ENCODE measurements at regions not wholly inside any gene's neighbourhood (a gene's known extent, or its start where the extent isn't known, plus 50 kb on each side); places are given as distances from the start of the nearest gene placed in this dataset.
"Not testable (repeated sequence)": the region's sequence is repeated elsewhere in the genome, so short reads cannot be mapped to it uniquely, and the experiment has no call there.

DNA sequence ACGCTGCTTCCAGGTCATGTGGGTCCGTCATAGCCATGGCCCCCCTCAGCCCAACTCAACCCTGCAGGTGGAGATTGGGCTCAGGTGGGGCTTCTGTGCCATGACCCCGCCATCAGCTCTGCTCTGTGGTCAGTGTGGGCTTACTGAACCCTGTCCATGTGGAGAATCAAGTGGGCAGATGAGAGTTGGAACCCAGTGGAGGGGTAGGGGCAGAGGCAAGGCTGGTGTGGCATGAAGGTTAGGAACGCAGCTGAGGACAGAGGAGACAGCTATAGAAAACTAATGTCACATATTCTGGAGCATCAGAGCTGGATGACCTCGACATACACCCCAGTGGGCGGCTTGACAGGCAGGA lies 355.9 kb downstream of the PTPRU start:
- Histone ChIP-seq H3K9me3 (no peaks in the 10 kb centered on the region), H3K4me1 (no peaks in the 10 kb centered on the region), H3K36me3 (ENCODE audit: control insufficient read depth, insufficient read depth, low read length) (no peaks in the 10 kb centered on the region), H3K27me3 (replicated peaks; ENCODE audit: control insufficient read depth, insufficient read depth, low read length) (no peaks in the 10 kb centered on the region; the same call in 1 of the 2 replicates), H3K4me3 (ENCODE audit: low read depth, low read length) (no peak overlapping the region)
- no peak for DNase-seq
- CTCF ChIA-PET = no interaction called here
- Mint-ChIP-seq H3K27ac (ENCODE audit: unreplicated experiment) (no peak overlapping the region), H3K4me3 (ENCODE audit: unreplicated experiment) (no peak overlapping the region), H3K27me3 (ENCODE audit: insufficient read depth, unreplicated experiment) (peaks cover 22% of the 10 kb centered on the region), H3K4me1 (ENCODE audit: low read depth, unreplicated experiment) (no peaks in the 10 kb centered on the region), H3K9me3 (ENCODE audit: unreplicated experiment) (no peaks in the 10 kb centered on the region), H3K36me3 (ENCODE audit: insufficient read depth, unreplicated experiment) (no peaks in the 10 kb centered on the region)
- BruUV-seq (replicated peaks) = no TSS peak
- TF ChIP-seq, protein P1, sequence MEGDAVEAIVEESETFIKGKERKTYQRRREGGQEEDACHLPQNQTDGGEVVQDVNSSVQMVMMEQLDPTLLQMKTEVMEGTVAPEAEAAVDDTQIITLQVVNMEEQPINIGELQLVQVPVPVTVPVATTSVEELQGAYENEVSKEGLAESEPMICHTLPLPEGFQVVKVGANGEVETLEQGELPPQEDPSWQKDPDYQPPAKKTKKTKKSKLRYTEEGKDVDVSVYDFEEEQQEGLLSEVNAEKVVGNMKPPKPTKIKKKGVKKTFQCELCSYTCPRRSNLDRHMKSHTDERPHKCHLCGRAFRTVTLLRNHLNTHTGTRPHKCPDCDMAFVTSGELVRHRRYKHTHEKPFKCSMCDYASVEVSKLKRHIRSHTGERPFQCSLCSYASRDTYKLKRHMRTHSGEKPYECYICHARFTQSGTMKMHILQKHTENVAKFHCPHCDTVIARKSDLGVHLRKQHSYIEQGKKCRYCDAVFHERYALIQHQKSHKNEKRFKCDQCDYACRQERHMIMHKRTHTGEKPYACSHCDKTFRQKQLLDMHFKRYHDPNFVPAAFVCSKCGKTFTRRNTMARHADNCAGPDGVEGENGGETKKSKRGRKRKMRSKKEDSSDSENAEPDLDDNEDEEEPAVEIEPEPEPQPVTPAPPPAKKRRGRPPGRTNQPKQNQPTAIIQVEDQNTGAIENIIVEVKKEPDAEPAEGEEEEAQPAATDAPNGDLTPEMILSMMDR (IDR thresholded peaks at IDR 0.05; ENCODE audit: insufficient read depth in 1 of 2, low read depth in 1 of 2, low read length in 1 of 2, severe bottlenecking in 1 of 2, unreplicated experiment in 1 of 2) = no peak
- POLR2A ChIA-PET = no interaction called here
- intact Hi-C loops (cut with micrococcal nuclease; ENCODE audit: unreplicated experiment) = no loop called here

DNA sequence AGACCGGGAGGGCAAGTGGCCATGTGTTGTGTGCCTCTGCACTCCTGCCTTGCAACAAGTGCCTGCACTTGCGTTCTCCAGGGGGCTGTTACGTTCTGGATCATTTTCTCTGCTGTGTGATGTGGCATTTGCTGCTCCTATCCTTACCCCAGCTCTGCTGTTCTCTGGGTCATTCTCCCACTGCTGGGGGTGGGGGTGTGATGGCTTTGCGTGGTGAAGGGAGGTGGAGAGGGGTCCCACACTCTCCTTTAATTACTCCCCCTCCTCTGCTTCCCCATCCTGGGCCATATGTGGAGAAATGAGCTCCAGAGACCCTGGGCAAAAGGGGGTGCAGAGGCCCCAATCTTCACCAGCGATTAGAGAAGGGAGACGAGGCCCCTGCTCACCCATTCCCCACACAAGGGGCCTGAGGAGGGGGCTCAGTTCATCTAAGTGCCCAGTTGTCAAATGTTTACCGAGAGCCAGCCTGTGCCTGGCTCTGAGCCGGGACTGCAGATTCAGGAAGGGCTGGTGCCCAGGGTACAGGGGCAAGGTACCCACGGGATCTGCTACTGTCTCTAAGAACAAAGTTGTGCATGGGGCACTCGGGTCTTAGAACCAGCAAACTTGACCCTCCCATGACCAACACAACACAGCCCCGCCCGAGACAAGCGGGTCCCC lies 355.4 kb downstream of the PTPRU start:
- DNase-seq = no peak
- no peaks in the 10 kb centered on the region for H3K4me1 Mint-ChIP-seq (ENCODE audit: low read depth, unreplicated experiment)
- Histone ChIP-seq H3K27me3 (replicated peaks; ENCODE audit: control insufficient read depth, insufficient read depth, low read length) (no peaks in the 10 kb centered on the region; the same call in 1 of the 2 replicates), H3K36me3 (ENCODE audit: control insufficient read depth, insufficient read depth, low read length) (no peaks in the 10 kb centered on the region), H3K9me3 (no peaks in the 10 kb centered on the region), H3K4me1 (no peaks in the 10 kb centered on the region), H3K4me3 (ENCODE audit: low read depth, low read length) (no peak overlapping the region)
- H3K27ac Mint-ChIP-seq (ENCODE audit: unreplicated experiment) = no peak overlapping the region
- no peaks in the 10 kb centered on the region for H3K9me3 Mint-ChIP-seq (ENCODE audit: unreplicated experiment)
- TF ChIP-seq, protein P1 (IDR thresholded peaks at IDR 0.05; ENCODE audit: insufficient read depth in 1 of 2, low read depth in 1 of 2, low read length in 1 of 2, severe bottlenecking in 1 of 2, unreplicated experiment in 1 of 2) = no peak
- POLR2A ChIA-PET = no interaction called here
- no peak overlapping the region for H3K4me3 Mint-ChIP-seq (ENCODE audit: unreplicated experiment)
- intact Hi-C loops (cut with micrococcal nuclease; ENCODE audit: unreplicated experiment) = no loop called here
- BruUV-seq (replicated peaks) = no TSS peak
- H3K27me3 Mint-ChIP-seq (ENCODE audit: insufficient read depth, unreplicated experiment) = peaks cover 21% of the 10 kb centered on the region
- H3K36me3 Mint-ChIP-seq (ENCODE audit: insufficient read depth, unreplicated experiment) = no peaks in the 10 kb centered on the region
- CTCF ChIA-PET = no interaction called here

DNA sequence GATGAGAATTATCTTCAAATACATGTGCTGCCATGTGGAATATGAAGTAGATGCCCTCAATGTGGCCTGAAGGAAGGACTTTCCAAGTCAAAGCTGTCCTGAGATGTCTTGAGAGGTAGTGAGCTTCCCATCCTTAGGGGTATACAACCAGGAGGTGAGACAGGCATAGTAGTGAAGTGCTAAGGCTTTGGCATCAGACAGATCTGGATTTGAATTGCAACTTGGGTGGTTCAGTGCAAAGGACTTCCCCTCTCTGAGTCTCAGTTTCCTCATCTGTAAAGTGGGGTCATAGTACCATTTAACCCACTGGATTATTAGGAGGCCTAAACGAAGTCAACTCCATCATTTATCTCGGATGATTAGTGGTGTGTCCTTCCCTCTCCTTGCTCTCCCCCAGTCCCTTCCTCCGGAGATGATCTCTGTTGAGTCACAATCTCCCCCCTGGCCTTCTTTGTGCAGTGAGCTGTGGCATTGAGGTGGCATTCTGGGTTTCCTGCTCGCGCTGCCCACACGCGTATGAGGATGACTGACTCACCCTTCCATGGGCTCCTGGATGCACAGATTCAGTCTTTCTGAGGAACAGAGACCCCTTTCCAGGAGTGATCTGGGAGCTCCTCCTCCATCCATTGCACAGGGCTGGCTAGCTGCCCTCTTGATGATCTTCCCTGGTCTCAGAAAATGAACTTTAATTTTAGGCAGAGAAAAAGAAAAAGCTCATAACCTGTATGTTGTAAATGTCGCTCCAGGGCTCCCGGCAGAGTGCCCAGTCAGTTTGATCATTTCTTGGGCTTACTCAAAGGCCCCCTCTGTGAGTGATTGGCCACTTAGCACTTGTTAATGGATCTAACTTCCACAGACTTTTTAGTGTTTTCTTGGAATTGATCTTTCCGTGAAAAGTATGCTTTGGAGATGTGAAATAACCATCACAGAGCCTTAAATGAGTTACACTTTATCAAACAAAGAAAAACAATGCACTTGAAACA lies 354.6 kb downstream of the PTPRU start:
- Histone ChIP-seq H3K9me3 (no peaks in the 10 kb centered on the region), H3K4me3 (ENCODE audit: low read depth, low read length) (no peak overlapping the region), H3K36me3 (ENCODE audit: control insufficient read depth, insufficient read depth, low read length) (no peaks in the 10 kb centered on the region), H3K4me1 (no peaks in the 10 kb centered on the region), H3K27me3 (replicated peaks; ENCODE audit: control insufficient read depth, insufficient read depth, low read length) (no peaks in the 10 kb centered on the region)
- Mint-ChIP-seq H3K4me3 (ENCODE audit: unreplicated experiment) (no peak overlapping the region), H3K36me3 (ENCODE audit: insufficient read depth, unreplicated experiment) (no peaks in the 10 kb centered on the region), H3K27me3 (ENCODE audit: insufficient read depth, unreplicated experiment) (peaks cover 19% of the 10 kb centered on the region), H3K27ac (ENCODE audit: unreplicated experiment) (no peak overlapping the region), H3K4me1 (ENCODE audit: low read depth, unreplicated experiment) (no peaks in the 10 kb centered on the region), H3K9me3 (ENCODE audit: unreplicated experiment) (no peaks in the 10 kb centered on the region)
- no peak for DNase-seq
- no TSS peak for BruUV-seq (replicated peaks)
- TF ChIP-seq, protein P1 (IDR thresholded peaks at IDR 0.05; ENCODE audit: insufficient read depth in 1 of 2, low read depth in 1 of 2, low read length in 1 of 2, severe bottlenecking in 1 of 2, unreplicated experiment in 1 of 2) = no peak
- intact Hi-C loops (cut with micrococcal nuclease; ENCODE audit: unreplicated experiment) = no loop called here
- ChIA-PET POLR2A (no interaction called here), CTCF (no interaction called here)

DNA sequence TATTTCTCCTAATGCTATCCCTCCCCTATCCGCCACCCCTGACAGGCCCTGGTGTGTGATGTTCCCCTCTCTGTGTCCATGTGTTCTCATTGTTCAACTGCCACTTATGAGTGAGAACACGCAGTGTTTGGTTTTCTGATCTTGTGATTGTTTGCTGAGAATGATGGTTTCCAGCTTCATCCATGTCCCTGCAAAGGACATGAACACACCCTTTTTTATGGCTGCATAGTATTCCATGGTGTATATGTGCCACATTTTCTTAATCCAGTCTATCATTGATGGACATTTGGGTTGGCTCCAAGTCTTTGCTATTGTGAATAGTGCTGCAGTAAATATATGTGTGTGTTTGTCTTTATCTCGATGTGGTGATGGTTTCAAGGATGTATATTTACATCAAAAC lies 353.4 kb downstream of the PTPRU start:
- H3K27me3 Mint-ChIP-seq (ENCODE audit: insufficient read depth, unreplicated experiment) = peaks cover 19% of the 10 kb centered on the region
- POLR2A ChIA-PET = not testable (repeated sequence)

More for the DNA sequence above, 353.4 kb downstream of the PTPRU start:
- H3K27me3 ChIP-seq (replicated peaks; ENCODE audit: control insufficient read depth, insufficient read depth, low read length); H3K4me3 ChIP-seq (ENCODE audit: low read depth, low read length); H3K4me1 Mint-ChIP-seq (ENCODE audit: low read depth, unreplicated experiment); intact Hi-C loops (cut with micrococcal nuclease; ENCODE audit: unreplicated experiment); DNase-seq; H3K9me3 ChIP-seq; H3K36me3 Mint-ChIP-seq (ENCODE audit: insufficient read depth, unreplicated experiment); H3K27ac Mint-ChIP-seq (ENCODE audit: unreplicated experiment); H3K9me3 Mint-ChIP-seq (ENCODE audit: unreplicated experiment); H3K36me3 ChIP-seq (ENCODE audit: control insufficient read depth, insufficient read depth, low read length); H3K4me3 Mint-ChIP-seq (ENCODE audit: unreplicated experiment); BruUV-seq (replicated peaks); CTCF ChIA-PET; H3K4me1 ChIP-seq: not testable (repeated sequence)
